Adrenal gland (tissue), 9 donors: ENCODE measurements at regions not wholly inside any gene's neighbourhood (a gene's known extent, or its start where the extent isn't known, plus 50 kb on each side); places are given as distances from the start of the nearest gene placed in this dataset.
"Not testable (repeated sequence)": the region's sequence is repeated elsewhere in the genome, so short reads cannot be mapped to it uniquely, and the experiment has no call there.

Experiments used
- DNase-seq, 7 donors: peaks; one replicate each; pipeline ENCODE4 v3.0.0-alpha.2; 2019 to 2020
- H3K27ac ChIP-seq, 5 donors: fragments of 200-600 bp; sonication (generic) in 4 of 5; 1 replicate in 3 of 5; 2 replicates in 2 of 5; pipeline versions ENCODE4 v1.5.1 to v1.8.0; 2016 to 2020; ENCODE audit warnings: mild to moderate bottlenecking in 1 of 5
- H3K27me3 ChIP-seq: fragments of 200-600 bp; 2 replicates; pipeline ENCODE4 v1.8.0; 2021
- H3K36me3 ChIP-seq, 2 donors: fragments of 200-600 bp; replicated peaks in 1 of 2; 1 replicate in 1 of 2; 2 replicates in 1 of 2; pipeline versions ENCODE4 v1.5.1 to v1.8.0; 2018 to 2022
- H3K4me1 ChIP-seq, 2 donors: fragments of 200-600 bp; replicated peaks in 1 of 2; 1 replicate in 1 of 2; 2 replicates in 1 of 2; pipeline versions ENCODE4 v1.5.1 to v1.8.0; 2018 to 2021
- H3K4me3 ChIP-seq, 4 donors: fragments of 200-600 bp; sonication (generic) in 3 of 4; one replicate each; pipeline ENCODE4 v1.5.1; 2016 to 2018
- H3K9me3 ChIP-seq, 3 donors: fragments of 200-600 bp; sonication (generic) in 1 of 3; replicated peaks in 1 of 3; 1 replicate in 2 of 3; 2 replicates in 1 of 3; pipeline versions ENCODE4 v1.5.1 to v1.8.0; 2016 to 2021
- CTCF ChIP-seq, 6 experiments: fragments of 450-650 bp in 4 of 6; fragments of 200-600 bp in 2 of 6; sonication (generic) in 1 of 6; IDR thresholded peaks; 1 replicate in 5 of 6; 2 replicates in 1 of 6; pipeline versions ENCODE4 v1.5.1 to v1.8.0; 2016 to 2021; ENCODE audit warnings: antibody characterized with exemption in 6 of 6, mild to moderate bottlenecking in 2 of 6, moderate library complexity in 1 of 6
- POLR2A ChIP-seq, 2 donors: fragments of 450-650 bp; IDR thresholded peaks; one replicate each; pipeline ENCODE4 v1.6.1; 2017; ENCODE audit warnings: antibody characterized with exemption in 2 of 2, mild to moderate bottlenecking in 2 of 2, moderate library complexity in 1 of 2
- WGBS, 4 donors: extraction: QIAGEN DNeasy Blood & Tissue Kit in 2 of 4; methylation state at CpG; one replicate each; pipeline versions ENCODE4 v1.1.5 to v1.1.7; 2013 to 2017; 5-methylcytosine and 5-hydroxymethylcytosine counted together
- intact Hi-C, 2 donors: fragments of 100-400 bp; cut with DNase I; formaldehyde crosslinking; loops; one replicate each; pipeline versions ENCODE4 v1.14.1 to v1.15.0; 2022 to 2023
- donor health status: healthy with polysubstance abuse.
- donor health status: Bipolar disorder and iron deficiency.
- donor health status: DM: yes; HTN: yes; CAD: no.
- donor health status: DM: no; HTN: no; CAD: no.
- donor health status: DM: no; HTN: no; CAD: no.

GRCh38 chr21:17118638-17119384 is 394.0 kb upstream of the CXADR start:
- intact Hi-C loops: no loop called here
- H3K36me3 ChIP-seq: no peaks in the 10 kb centered on the region
- H3K9me3 ChIP-seq: no peaks in the 10 kb centered on the region
- H3K4me1 ChIP-seq: no peaks in the 10 kb centered on the region
- WGBS, 4 donors: 70 to 75% (median 73%) methylated on average over 6 of the region's 6 CpGs
- H3K27ac ChIP-seq: peak overlapping the region in 1 of 5 donors; percentile 57
- DNase-seq: peak in 6 of 7 donors; percentile 12 to 59 (median 42)
- no peak for TF ChIP-seq POLR2A (IDR thresholded peaks at IDR 0.05)
- TF ChIP-seq CTCF (IDR thresholded peaks at IDR 0.05): no peak
- no peaks in the 10 kb centered on the region for H3K27me3 ChIP-seq
- H3K4me3 ChIP-seq: no peak overlapping the region

GRCh38 chr21:17119466-17120297 is 393.2 kb upstream of the CXADR start:
- TF ChIP-seq CTCF (IDR thresholded peaks at IDR 0.05) (no peak), POLR2A (IDR thresholded peaks at IDR 0.05) (no peak)
- intact Hi-C loops: no loop called here
- Histone ChIP-seq H3K4me1 (no peaks in the 10 kb centered on the region), H3K27me3 (no peaks in the 10 kb centered on the region), H3K27ac (no peak overlapping the region), H3K9me3 (no peaks in the 10 kb centered on the region), H3K4me3 (no peak overlapping the region), H3K36me3 (no peaks in the 10 kb centered on the region)
- WGBS, 4 donors: 75 to 83% (median 79%) methylated on average over 9 of the region's 9 CpGs
- DNase-seq: no peak

- DNase-seq, H3K27me3 ChIP-seq, H3K9me3 ChIP-seq, H3K4me3 ChIP-seq, H3K36me3 ChIP-seq, H3K4me1 ChIP-seq, intact Hi-C loops, H3K27ac ChIP-seq: not testable (repeated sequence)
- 42 to 73% (median 57%) methylated on average over 2 of the region's 2 CpGs for WGBS, 4 donors
Measured at GRCh38 chr21:17127395-17127794, 385.4 kb upstream of the CXADR start.

GRCh38 chr21:17128132-17128531 is 384.7 kb upstream of the CXADR start:
- Histone ChIP-seq H3K4me3 (no peak overlapping the region), H3K27ac (no peak overlapping the region), H3K36me3 (no peaks in the 10 kb centered on the region), H3K27me3 (no peaks in the 10 kb centered on the region), H3K4me1 (no peaks in the 10 kb centered on the region), H3K9me3 (no peaks in the 10 kb centered on the region)
- no peak for DNase-seq
- TF ChIP-seq CTCF (IDR thresholded peaks at IDR 0.05): no peak
- no peak for TF ChIP-seq POLR2A (IDR thresholded peaks at IDR 0.05)
- intact Hi-C loops: no loop called here
- 53 to 61% (median 58%) methylated on average over 5 of the region's 5 CpGs for WGBS, 4 donors

GRCh38 chr21:17139159-17139558 is 373.7 kb upstream of the CXADR start:
- intact Hi-C loops, H3K4me1 ChIP-seq, H3K36me3 ChIP-seq, H3K9me3 ChIP-seq, H3K27me3 ChIP-seq: not testable (repeated sequence)
- Histone ChIP-seq H3K27ac (peak overlapping the region in 2 of 5 donors; percentile 15 to 27), H3K4me3 (peak overlapping the region in 2 of 4 donors; percentile 5 to 70)
- peak in 2 of 7 donors; percentile 18 to 22 for DNase-seq
- 10 to 28% (median 20%) methylated on average over 3 of the region's 3 CpGs for WGBS, 4 donors
